SK-N-SH (cell line): ENCODE measurements at regions not wholly inside any gene's neighbourhood (a gene's known extent, or its start where the extent isn't known, plus 50 kb on each side); places are given as distances from the start of the nearest gene placed in this dataset.

Source experiments
- CTCF ChIA-PET: fragments of 300-600, 350-600 bp; formaldehyde crosslinking; extraction: SDS; loops from one replicate; lab custom pipeline; 2021; lab: Yijun Ruan, JAX
- POLR2A ChIA-PET: fragments of 350-600 bp; sonication (Branson Sonifier 250); formaldehyde crosslinking; extraction: SDS; loops from one replicate; lab custom pipeline; 2020; ENCODE audit warnings: antibody characterized with exemption, inconsistent platforms; lab: Yijun Ruan, JAX
- DNase-seq: peaks from one replicate; pipeline ENCODE4 v3.0.0; 2012
- H2AFZ ChIP-seq: fragments of 200-600 bp; sonication (generic); 2 replicates; pipeline ENCODE4 v1.8.1; 2016; ENCODE audit warnings: antibody characterized with exemption, mild to moderate bottlenecking, low read depth
- H3F3A ChIP-seq: fragments of 200-600 bp; sonication (generic); replicated peaks from 2 replicates; pipeline ENCODE3; 2016; ENCODE audit warnings: antibody characterized with exemption, mild to moderate bottlenecking; ENCODE audit not compliant: insufficient read depth
- H3K27ac ChIP-seq, 2 experiments: fragments of 200-500 bp in 1 of 2; fragments of 200-600 bp in 1 of 2; sonication (Bioruptor generic) in 1 of 2; sonication (generic), shearing (Covaris generic) in 1 of 2; 2 replicates each; pipeline versions ENCODE4 v1.5.1 to v1.6.1; 2014 to 2016; ENCODE audit warnings: low read depth in 2 of 2, inconsistent platforms in 1 of 2, low read length in 1 of 2, mild to moderate bottlenecking in 1 of 2, mixed read lengths in 1 of 2
- H3K27me3 ChIP-seq: fragments of 200-600 bp; sonication (generic), shearing (Covaris generic); 2 replicates; pipeline ENCODE4 v1.6.1; 2016; ENCODE audit warnings: mixed run types; ENCODE audit not compliant: insufficient read depth
- H3K36me3 ChIP-seq, 2 experiments: fragments of 200-500 bp in 1 of 2; fragments of 200-600 bp in 1 of 2; sonication (Bioruptor generic) in 1 of 2; sonication (generic) in 1 of 2; replicated peaks in 1 of 2; 2 replicates each; pipeline versions ENCODE3 to v1.5.1; 2014 to 2016; ENCODE audit warnings: low read length in 1 of 2, mild to moderate bottlenecking in 1 of 2; ENCODE audit not compliant: insufficient read depth in 2 of 2, control insufficient read depth in 1 of 2
- H3K4me1 ChIP-seq, 2 experiments: fragments of 200-500 bp in 1 of 2; fragments of 200-600 bp in 1 of 2; sonication (Bioruptor generic) in 1 of 2; sonication (generic), shearing (Covaris generic) in 1 of 2; 2 replicates each; pipeline versions ENCODE4 v1.5.1 to v1.6.1; 2014 to 2016; ENCODE audit warnings: low read depth in 1 of 2, low read length in 1 of 2, mixed run types in 1 of 2; ENCODE audit not compliant: insufficient read depth in 2 of 2, control insufficient read depth in 1 of 2
- H3K4me2 ChIP-seq: fragments of 200-600 bp; sonication (generic), shearing (Covaris generic); 2 replicates; pipeline ENCODE4 v1.6.1; 2017; ENCODE audit warnings: mixed run types
- H3K4me3 ChIP-seq, 2 experiments: fragments of 200-500 bp in 1 of 2; fragments of 200-600 bp in 1 of 2; sonication (Bioruptor generic) in 1 of 2; sonication (generic), shearing (Covaris generic) in 1 of 2; 2 replicates each; pipeline versions ENCODE4 v1.5.1 to v1.8.1; 2014 to 2016; ENCODE audit warnings: low read depth in 2 of 2, inconsistent platforms in 1 of 2, low read length in 1 of 2, mild to moderate bottlenecking in 1 of 2, mixed read lengths in 1 of 2, moderate library complexity in 1 of 2
- H3K79me2 ChIP-seq: fragments of 200-600 bp; sonication (generic); 2 replicates; pipeline ENCODE4 v1.8.1; 2017; ENCODE audit warnings: mild to moderate bottlenecking; ENCODE audit not compliant: insufficient read depth
- H3K9ac ChIP-seq: fragments of 200-600 bp; sonication (generic); 2 replicates; pipeline ENCODE4 v1.6.1; 2017; ENCODE audit warnings: mixed run types
- H3K9me2 ChIP-seq: fragments of 200-600 bp; sonication (generic); 2 replicates; pipeline ENCODE4 v1.6.1; 2017; ENCODE audit warnings: mixed run types
- H3K9me3 ChIP-seq: fragments of 200-600 bp; sonication (generic); 2 replicates; pipeline ENCODE4 v1.6.1; 2017; ENCODE audit warnings: mixed run types, mild to moderate bottlenecking, moderate library complexity
- H4K20me1 ChIP-seq: fragments of 200-600 bp; sonication (generic); 2 replicates; pipeline ENCODE4 v1.6.1; 2017; ENCODE audit warnings: mild to moderate bottlenecking, mixed run types; ENCODE audit not compliant: insufficient read depth
- CHD2 ChIP-seq: fragments of 150-350 bp; IDR thresholded peaks from 2 replicates; pipeline ENCODE4 v1.6.1; 2018; ENCODE audit warnings: low read length; ENCODE audit not compliant: partially characterized antibody
- FOXJ3 ChIP-seq: sonication (generic); formaldehyde crosslinking; IDR thresholded peaks from 2 replicates; pipeline ENCODE4 v1.5.1; 2020; ENCODE audit warnings: mild to moderate bottlenecking, missing genetic modification reagents
- GABPA ChIP-seq: IDR thresholded peaks from 2 replicates; pipeline ENCODE4 v1.4.0; 2012; ENCODE audit warnings: low read depth, mild to moderate bottlenecking
- MEF2A ChIP-seq: IDR thresholded peaks from 2 replicates; pipeline ENCODE4 v1.4.0; 2012; ENCODE audit warnings: low read depth, borderline replicate concordance
- NFIC ChIP-seq: IDR thresholded peaks from 2 replicates; pipeline ENCODE4 v1.4.0; 2012; ENCODE audit warnings: borderline replicate concordance
- NRF1 ChIP-seq: IDR thresholded peaks from 2 replicates; pipeline ENCODE4 v1.6.1; 2012; ENCODE audit warnings: low read depth, mild to moderate bottlenecking, low read length
- RAD21 ChIP-seq: IDR thresholded peaks from 2 replicates; pipeline ENCODE4 v1.6.1; 2012; ENCODE audit warnings: mild to moderate bottlenecking, low read length
- SMC3 ChIP-seq: IDR thresholded peaks from 2 replicates; pipeline ENCODE4 v1.6.1; 2012; ENCODE audit warnings: low read depth, low read length, improper control_type of control experiment
- YY1 ChIP-seq: IDR thresholded peaks from 2 replicates; pipeline ENCODE4 v1.4.0; 2012; ENCODE audit warnings: low read depth, mild to moderate bottlenecking
- WGBS: methylation state at CpG from one replicate; pipeline ENCODE4 v1.1.6; 2017; ENCODE audit warnings: low lambda C conversion rate; 5-methylcytosine and 5-hydroxymethylcytosine counted together
- TF ChIP-seq, protein P1 (sequence below): IDR thresholded peaks from 2 replicates; pipeline ENCODE4 v1.4.0; 2012; ENCODE audit warnings: low read depth, borderline replicate concordance
- TF ChIP-seq, protein P2 (sequence below): IDR thresholded peaks from 2 replicates; pipeline ENCODE4 v1.4.0; 2012; ENCODE audit warnings: low read depth, borderline replicate concordance
- TF ChIP-seq, protein P3 (sequence below): fragments of 150-350 bp; IDR thresholded peaks from 2 replicates; pipeline ENCODE4 v1.6.1; 2017; ENCODE audit warnings: antibody characterized with exemption, low read length, low read depth, borderline replicate concordance
- TF ChIP-seq, protein P4 (sequence below): fragments of 200-600 bp; sonication (generic); IDR thresholded peaks from 2 replicates; pipeline ENCODE4 v1.6.1; 2017; ENCODE audit warnings: antibody characterized with exemption, mild to moderate bottlenecking, moderate library complexity
- TF ChIP-seq, protein P5 (sequence below): IDR thresholded peaks from 2 replicates; pipeline ENCODE4 v1.4.0; 2012; ENCODE audit warnings: low read depth
- TF ChIP-seq, protein P6 (sequence below): fragments of 150-350 bp; IDR thresholded peaks from 2 replicates; pipeline ENCODE4 v1.6.1; 2016; ENCODE audit warnings: mild to moderate bottlenecking, low read depth, low read length

DNA sequence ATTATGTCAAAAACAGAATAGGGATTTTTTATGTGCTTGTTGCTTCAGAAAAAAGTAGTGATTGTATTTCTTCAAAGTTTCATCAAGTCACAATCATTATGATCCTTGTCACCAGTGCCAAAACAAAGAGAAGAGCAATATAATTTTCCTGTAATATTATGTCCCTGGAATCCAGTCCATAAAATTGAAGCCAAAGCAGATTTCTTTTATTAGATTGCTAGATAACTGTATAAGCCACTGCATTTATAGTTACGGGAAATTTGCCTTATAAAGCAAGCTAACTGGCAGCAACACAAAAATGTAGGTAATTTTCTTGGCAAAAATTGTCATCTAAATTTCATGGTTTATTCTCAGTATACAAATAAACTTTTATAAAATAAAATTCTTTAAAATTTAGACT lies 296.1 kb upstream of the ANKRD50 start (continued):
- TF ChIP-seq, protein P1, sequence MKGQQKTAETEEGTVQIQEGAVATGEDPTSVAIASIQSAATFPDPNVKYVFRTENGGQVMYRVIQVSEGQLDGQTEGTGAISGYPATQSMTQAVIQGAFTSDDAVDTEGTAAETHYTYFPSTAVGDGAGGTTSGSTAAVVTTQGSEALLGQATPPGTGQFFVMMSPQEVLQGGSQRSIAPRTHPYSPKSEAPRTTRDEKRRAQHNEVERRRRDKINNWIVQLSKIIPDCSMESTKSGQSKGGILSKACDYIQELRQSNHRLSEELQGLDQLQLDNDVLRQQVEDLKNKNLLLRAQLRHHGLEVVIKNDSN: no peak
- TF ChIP-seq YY1 (no peak), CHD2 (no peak)

DNA sequence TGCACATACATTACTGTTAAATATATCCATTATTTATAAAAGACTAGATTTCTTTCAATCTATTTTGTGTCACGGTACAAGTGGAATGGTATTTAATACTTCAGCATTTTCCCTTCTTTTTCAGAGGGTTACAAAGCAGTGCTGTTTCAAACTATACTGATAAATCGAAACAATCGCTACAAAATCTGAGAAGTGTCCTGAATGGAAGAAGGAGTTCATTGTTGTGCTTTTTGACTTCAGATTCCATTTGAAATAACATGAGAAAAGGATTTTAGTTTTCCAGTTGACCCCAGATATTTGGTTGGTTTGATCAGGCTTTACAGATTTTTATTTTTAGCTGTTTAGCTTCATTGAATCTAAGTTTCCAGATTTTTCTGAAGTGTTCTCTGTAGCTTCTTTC lies 292.1 kb upstream of the ANKRD50 start:
- DNase-seq: no peak
- Histone ChIP-seq H3K27ac (no peak overlapping the region), H3K9me2 (no peaks in the 10 kb centered on the region), H3K4me1 (no peaks in the 10 kb centered on the region; a peak in 1 of 4 replicates), H3F3A (no peaks in the 10 kb centered on the region), H3K36me3 (no peaks in the 10 kb centered on the region), H3K4me3 (no peak overlapping the region), H4K20me1 (no peaks in the 10 kb centered on the region)
- POLR2A ChIA-PET: no interaction called here
- TF ChIP-seq, protein P2, sequence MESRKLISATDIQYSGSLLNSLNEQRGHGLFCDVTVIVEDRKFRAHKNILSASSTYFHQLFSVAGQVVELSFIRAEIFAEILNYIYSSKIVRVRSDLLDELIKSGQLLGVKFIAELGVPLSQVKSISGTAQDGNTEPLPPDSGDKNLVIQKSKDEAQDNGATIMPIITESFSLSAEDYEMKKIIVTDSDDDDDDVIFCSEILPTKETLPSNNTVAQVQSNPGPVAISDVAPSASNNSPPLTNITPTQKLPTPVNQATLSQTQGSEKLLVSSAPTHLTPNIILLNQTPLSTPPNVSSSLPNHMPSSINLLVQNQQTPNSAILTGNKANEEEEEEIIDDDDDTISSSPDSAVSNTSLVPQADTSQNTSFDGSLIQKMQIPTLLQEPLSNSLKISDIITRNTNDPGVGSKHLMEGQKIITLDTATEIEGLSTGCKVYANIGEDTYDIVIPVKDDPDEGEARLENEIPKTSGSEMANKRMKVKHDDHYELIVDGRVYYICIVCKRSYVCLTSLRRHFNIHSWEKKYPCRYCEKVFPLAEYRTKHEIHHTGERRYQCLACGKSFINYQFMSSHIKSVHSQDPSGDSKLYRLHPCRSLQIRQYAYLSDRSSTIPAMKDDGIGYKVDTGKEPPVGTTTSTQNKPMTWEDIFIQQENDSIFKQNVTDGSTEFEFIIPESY: no peak
- TF ChIP-seq RAD21: no peak
- TF ChIP-seq, all 33 proteins: peak for 0
- H3K9me3 ChIP-seq: no peaks in the 10 kb centered on the region; the same call in none of the 2 replicates
- H3K9ac ChIP-seq: no peak overlapping the region
- no peak overlapping the region for H2AFZ ChIP-seq
- 92% methylated on average over 3 of the region's 3 CpGs for WGBS
- H3K79me2 ChIP-seq: no peaks in the 10 kb centered on the region
- CTCF ChIA-PET: no interaction called here
- H3K4me2 ChIP-seq: no peak overlapping the region
- H3K27me3 ChIP-seq: no peaks in the 10 kb centered on the region

DNA sequence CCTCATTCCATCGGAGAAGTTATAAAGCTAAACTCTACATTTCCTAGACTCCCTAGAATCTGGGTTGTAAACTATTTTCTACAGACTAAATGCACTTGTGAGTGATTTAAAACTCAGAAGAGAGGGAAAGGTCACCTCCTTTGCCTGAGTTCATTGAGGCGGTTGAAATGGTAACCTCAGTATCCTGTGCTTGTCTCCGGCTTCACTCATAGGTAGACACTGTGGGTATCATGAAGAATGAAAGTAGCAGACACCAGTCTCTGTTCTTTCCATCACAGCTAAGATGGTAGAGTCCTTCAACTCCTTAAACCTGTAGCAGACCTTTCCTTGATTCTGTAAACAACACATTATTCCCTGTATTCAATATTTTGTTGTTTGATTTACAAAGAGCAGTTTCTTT lies 291.3 kb upstream of the ANKRD50 start:
- 78% methylated on average over 3 of the region's 3 CpGs for WGBS
- Histone ChIP-seq H3K4me3 (no peak overlapping the region), H4K20me1 (no peaks in the 10 kb centered on the region), H3K9me3 (no peaks in the 10 kb centered on the region; the same call in none of the 2 replicates), H3K27ac (no peak overlapping the region), H3K27me3 (no peaks in the 10 kb centered on the region), H3K4me1 (no peaks in the 10 kb centered on the region; a peak in 1 of 4 replicates), H3K9me2 (no peaks in the 10 kb centered on the region), H3K36me3 (no peaks in the 10 kb centered on the region), H2AFZ (no peak overlapping the region), H3K9ac (no peak overlapping the region), H3F3A (no peaks in the 10 kb centered on the region), H3K4me2 (no peak overlapping the region), H3K79me2 (no peaks in the 10 kb centered on the region)
- ChIA-PET CTCF (no interaction called here), POLR2A (no interaction called here)
- DNase-seq: no peak
- TF ChIP-seq, protein P3, sequence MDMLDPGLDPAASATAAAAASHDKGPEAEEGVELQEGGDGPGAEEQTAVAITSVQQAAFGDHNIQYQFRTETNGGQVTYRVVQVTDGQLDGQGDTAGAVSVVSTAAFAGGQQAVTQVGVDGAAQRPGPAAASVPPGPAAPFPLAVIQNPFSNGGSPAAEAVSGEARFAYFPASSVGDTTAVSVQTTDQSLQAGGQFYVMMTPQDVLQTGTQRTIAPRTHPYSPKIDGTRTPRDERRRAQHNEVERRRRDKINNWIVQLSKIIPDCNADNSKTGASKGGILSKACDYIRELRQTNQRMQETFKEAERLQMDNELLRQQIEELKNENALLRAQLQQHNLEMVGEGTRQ: no peak
- no peak for TF ChIP-seq NRF1
- TF ChIP-seq YY1: no peak
- TF ChIP-seq, protein P4, sequence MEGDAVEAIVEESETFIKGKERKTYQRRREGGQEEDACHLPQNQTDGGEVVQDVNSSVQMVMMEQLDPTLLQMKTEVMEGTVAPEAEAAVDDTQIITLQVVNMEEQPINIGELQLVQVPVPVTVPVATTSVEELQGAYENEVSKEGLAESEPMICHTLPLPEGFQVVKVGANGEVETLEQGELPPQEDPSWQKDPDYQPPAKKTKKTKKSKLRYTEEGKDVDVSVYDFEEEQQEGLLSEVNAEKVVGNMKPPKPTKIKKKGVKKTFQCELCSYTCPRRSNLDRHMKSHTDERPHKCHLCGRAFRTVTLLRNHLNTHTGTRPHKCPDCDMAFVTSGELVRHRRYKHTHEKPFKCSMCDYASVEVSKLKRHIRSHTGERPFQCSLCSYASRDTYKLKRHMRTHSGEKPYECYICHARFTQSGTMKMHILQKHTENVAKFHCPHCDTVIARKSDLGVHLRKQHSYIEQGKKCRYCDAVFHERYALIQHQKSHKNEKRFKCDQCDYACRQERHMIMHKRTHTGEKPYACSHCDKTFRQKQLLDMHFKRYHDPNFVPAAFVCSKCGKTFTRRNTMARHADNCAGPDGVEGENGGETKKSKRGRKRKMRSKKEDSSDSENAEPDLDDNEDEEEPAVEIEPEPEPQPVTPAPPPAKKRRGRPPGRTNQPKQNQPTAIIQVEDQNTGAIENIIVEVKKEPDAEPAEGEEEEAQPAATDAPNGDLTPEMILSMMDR: no peak
- TF ChIP-seq, protein P1: no peak
- no peak for TF ChIP-seq GABPA
- no peak for TF ChIP-seq FOXJ3 (CRISPR knock-in tag)
- TF ChIP-seq MEF2A: no peak
- TF ChIP-seq NFIC: no peak
- TF ChIP-seq SMC3: no peak
- TF ChIP-seq, protein P2: no peak
- TF ChIP-seq RAD21: no peak
- TF ChIP-seq, protein P5, sequence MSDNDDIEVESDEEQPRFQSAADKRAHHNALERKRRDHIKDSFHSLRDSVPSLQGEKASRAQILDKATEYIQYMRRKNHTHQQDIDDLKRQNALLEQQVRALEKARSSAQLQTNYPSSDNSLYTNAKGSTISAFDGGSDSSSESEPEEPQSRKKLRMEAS: no peak
- TF ChIP-seq, protein P6, sequence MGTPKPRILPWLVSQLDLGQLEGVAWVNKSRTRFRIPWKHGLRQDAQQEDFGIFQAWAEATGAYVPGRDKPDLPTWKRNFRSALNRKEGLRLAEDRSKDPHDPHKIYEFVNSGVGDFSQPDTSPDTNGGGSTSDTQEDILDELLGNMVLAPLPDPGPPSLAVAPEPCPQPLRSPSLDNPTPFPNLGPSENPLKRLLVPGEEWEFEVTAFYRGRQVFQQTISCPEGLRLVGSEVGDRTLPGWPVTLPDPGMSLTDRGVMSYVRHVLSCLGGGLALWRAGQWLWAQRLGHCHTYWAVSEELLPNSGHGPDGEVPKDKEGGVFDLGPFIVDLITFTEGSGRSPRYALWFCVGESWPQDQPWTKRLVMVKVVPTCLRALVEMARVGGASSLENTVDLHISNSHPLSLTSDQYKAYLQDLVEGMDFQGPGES: no peak
